ENCODE measurements at regions not wholly inside any gene's neighbourhood (a gene's known extent, or its start where the extent isn't known, plus 50 kb on each side); places are given as distances from the start of the nearest gene placed in this dataset.

- no peak for TF ChIP-seq CTCF (IDR thresholded peaks at IDR 0.05)
- H3K4me3 Mint-ChIP-seq (ENCODE audit: unreplicated experiment) = no peak overlapping the region
- H3K36me3 Mint-ChIP-seq (ENCODE audit: low read depth) = no peaks in the 10 kb centered on the region
- H3K4me1 Mint-ChIP-seq (ENCODE audit: low read depth) = peaks cover 10% of the 10 kb centered on the region
- peaks cover 51% of the 10 kb centered on the region for H3K27me3 Mint-ChIP-seq (ENCODE audit: low read depth)
- no peak for DNase-seq (ENCODE audit: low spot score)
- H3K9me3 Mint-ChIP-seq (ENCODE audit: low read depth) = no peaks in the 10 kb centered on the region
- no peak overlapping the region for H3K27ac Mint-ChIP-seq (ENCODE audit: unreplicated experiment)
These were observed 402.5 kb downstream of the RAPGEF2 start for GRCh38 chr4:159505266-159505975.

GRCh38 chr4:159506801-159507517 is 404.1 kb downstream of the RAPGEF2 start:
- no peak for TF ChIP-seq CTCF (IDR thresholded peaks at IDR 0.05)
- no peaks in the 10 kb centered on the region for H3K9me3 Mint-ChIP-seq (ENCODE audit: low read depth)
- H3K27ac Mint-ChIP-seq (ENCODE audit: unreplicated experiment) = no peak overlapping the region
- peaks cover 38% of the 10 kb centered on the region for H3K27me3 Mint-ChIP-seq (ENCODE audit: low read depth)
- H3K4me1 Mint-ChIP-seq (ENCODE audit: low read depth) = peaks cover 10% of the 10 kb centered on the region
- no peaks in the 10 kb centered on the region for H3K36me3 Mint-ChIP-seq (ENCODE audit: low read depth)
- DNase-seq (ENCODE audit: low spot score) = no peak
- no peak overlapping the region for H3K4me3 Mint-ChIP-seq (ENCODE audit: unreplicated experiment)

GRCh38 chr4:159508917-159509500 is 406.1 kb downstream of the RAPGEF2 start:
- Mint-ChIP-seq H3K4me1 (ENCODE audit: low read depth) (peaks cover 10% of the 10 kb centered on the region), H3K9me3 (ENCODE audit: low read depth) (no peaks in the 10 kb centered on the region), H3K27ac (ENCODE audit: unreplicated experiment) (no peak overlapping the region), H3K36me3 (ENCODE audit: low read depth) (no peaks in the 10 kb centered on the region), H3K27me3 (ENCODE audit: low read depth) (peaks cover 24% of the 10 kb centered on the region), H3K4me3 (ENCODE audit: unreplicated experiment) (no peak overlapping the region)
- no peak for TF ChIP-seq CTCF (IDR thresholded peaks at IDR 0.05)
- DNase-seq (ENCODE audit: low spot score) = no peak

GRCh38 chr4:159512348-159512747 is 409.5 kb downstream of the RAPGEF2 start:
- Mint-ChIP-seq H3K27ac (ENCODE audit: unreplicated experiment) (no peak overlapping the region), H3K9me3 (ENCODE audit: low read depth) (no peaks in the 10 kb centered on the region), H3K4me3 (ENCODE audit: unreplicated experiment) (no peak overlapping the region), H3K4me1 (ENCODE audit: low read depth) (peaks cover 12% of the 10 kb centered on the region), H3K36me3 (ENCODE audit: low read depth) (no peaks in the 10 kb centered on the region), H3K27me3 (ENCODE audit: low read depth) (peaks cover 12% of the 10 kb centered on the region)
- TF ChIP-seq CTCF (IDR thresholded peaks at IDR 0.05) = no peak
- no peak for DNase-seq (ENCODE audit: low spot score)

GRCh38 chr4:159515314-159516025 is 412.6 kb downstream of the RAPGEF2 start:
- H3K4me3 Mint-ChIP-seq (ENCODE audit: unreplicated experiment) = no peak overlapping the region
- TF ChIP-seq CTCF (IDR thresholded peaks at IDR 0.05) = no peak
- no peaks in the 10 kb centered on the region for H3K9me3 Mint-ChIP-seq (ENCODE audit: low read depth)

More at GRCh38 chr4:159515314-159516025, 412.6 kb downstream of the RAPGEF2 start:
- Mint-ChIP-seq H3K27ac (ENCODE audit: unreplicated experiment) (no peak overlapping the region), H3K4me1 (ENCODE audit: low read depth) (peaks cover 16% of the 10 kb centered on the region), H3K27me3 (ENCODE audit: low read depth) (peaks cover 11% of the 10 kb centered on the region), H3K36me3 (ENCODE audit: low read depth) (no peaks in the 10 kb centered on the region)
- DNase-seq (ENCODE audit: low spot score) = no peak
